Smooth muscle cell (in vitro differentiated cells): ENCODE measurements at regions not wholly inside any gene's neighbourhood (a gene's known extent, or its start where the extent isn't known, plus 50 kb on each side); places are given as distances from the start of the nearest gene placed in this dataset.

Source experiments
- DNase-seq: peaks from one replicate; lab custom pipeline; 2025; ENCODE audit not compliant: unreplicated experiment; lab: John Stamatoyannopoulos, UW
- H2AFZ ChIP-seq: fragments of 200-600 bp; sonication (generic); 2 replicates; pipeline ENCODE4 v1.6.0; 2016; ENCODE audit warnings: antibody characterized with exemption, low read depth, mild to moderate bottlenecking
- H3F3A ChIP-seq: fragments of 200-600 bp; sonication (generic); 2 replicates; pipeline ENCODE4 v1.6.0; 2017; ENCODE audit warnings: antibody characterized with exemption, low read depth
- H3K27ac ChIP-seq: fragments of 200-600 bp; sonication (generic); 2 replicates; pipeline ENCODE4 v1.5.1; 2016; ENCODE audit warnings: low read depth, mild to moderate bottlenecking
- H3K27me3 ChIP-seq: fragments of 200-600 bp; sonication (generic); 2 replicates; pipeline ENCODE4 v1.6.1; 2016; ENCODE audit warnings: low read depth, mild to moderate bottlenecking
- H3K36me3 ChIP-seq: fragments of 200-600 bp; sonication (generic); 2 replicates; pipeline ENCODE4 v1.5.1; 2016; ENCODE audit warnings: low read depth
- H3K4me1 ChIP-seq: fragments of 200-600 bp; sonication (generic); 2 replicates; pipeline ENCODE4 v1.5.1; 2016; ENCODE audit warnings: low read depth
- H3K4me2 ChIP-seq: fragments of 200-600 bp; sonication (generic); 2 replicates; pipeline ENCODE4 v1.6.0; 2016; ENCODE audit warnings: mild to moderate bottlenecking
- H3K4me3 ChIP-seq: fragments of 200-600 bp; sonication (generic); 2 replicates; pipeline ENCODE4 v1.5.1; 2016; ENCODE audit warnings: mild to moderate bottlenecking
- H3K79me2 ChIP-seq: fragments of 200-600 bp; sonication (generic); 2 replicates; pipeline ENCODE4 v1.6.0; 2016; ENCODE audit warnings: low read depth, mild to moderate bottlenecking
- H3K9ac ChIP-seq: fragments of 200-600 bp; sonication (generic); 2 replicates; pipeline ENCODE4 v1.6.0; 2016; ENCODE audit warnings: low read depth
- H3K9me3 ChIP-seq: fragments of 200-600 bp; sonication (generic); replicated peaks from 2 replicates; pipeline ENCODE4 v1.5.1; 2016; ENCODE audit warnings: low read depth
- H4K20me1 ChIP-seq: fragments of 200-600 bp; sonication (generic); 2 replicates; pipeline ENCODE4 v1.6.0; 2016; ENCODE audit warnings: low read depth
- CTCF ChIP-seq: fragments of 200-600 bp; sonication (generic); IDR thresholded peaks from 2 replicates; pipeline ENCODE4 v1.5.1; 2017; ENCODE audit warnings: borderline replicate concordance, mild to moderate bottlenecking, antibody characterized with exemption; ENCODE audit not compliant: insufficient read depth, poor library complexity, severe bottlenecking
- WGBS: methylation state at CpG from one replicate; pipeline ENCODE4 v1.1.7; 2016; ENCODE audit warnings: low lambda C conversion rate; 5-methylcytosine and 5-hydroxymethylcytosine counted together

GRCh38 chrX:150038315-150038714 is 100.0 kb upstream of the EOLA2 start:
- Histone ChIP-seq H3K36me3 (no peaks in the 10 kb centered on the region), H3K79me2 (no peaks in the 10 kb centered on the region), H3K9me3 (peaks cover 12% of the 10 kb centered on the region), H3K4me2 (no peak overlapping the region), H3K4me1 (peaks cover 3% of the 10 kb centered on the region), H3K27ac (peak overlapping the region; percentile 10), H3K27me3 (no peaks in the 10 kb centered on the region), H3F3A (no peaks in the 10 kb centered on the region), H3K9ac (no peak overlapping the region), H2AFZ (no peak overlapping the region), H4K20me1 (no peaks in the 10 kb centered on the region), H3K4me3 (no peak overlapping the region)
- no peak for DNase-seq
- 51% methylated on average over 3 of the region's 3 CpGs for WGBS
- TF ChIP-seq CTCF = no peak

- 44% methylated on average over 1 of the region's 1 CpG for WGBS
- Histone ChIP-seq H3K4me2 (no peak overlapping the region), H3K27ac (peak overlapping the region; percentile 10)
Observed at GRCh38 chrX:150038986-150039599, 100.8 kb upstream of the EOLA2 start.

GRCh38 chrX:150041208-150041607 is 102.9 kb upstream of the EOLA2 start:
- Histone ChIP-seq H3K36me3 (no peaks in the 10 kb centered on the region), H3K4me2 (no peak overlapping the region), H3F3A (no peaks in the 10 kb centered on the region), H3K27ac (no peak overlapping the region), H3K27me3 (no peaks in the 10 kb centered on the region), H3K4me3 (no peak overlapping the region), H3K9me3 (peaks cover 6% of the 10 kb centered on the region), H4K20me1 (no peaks in the 10 kb centered on the region), H3K4me1 (peaks cover 3% of the 10 kb centered on the region), H2AFZ (no peak overlapping the region), H3K79me2 (no peaks in the 10 kb centered on the region), H3K9ac (no peak overlapping the region)
- no peak for DNase-seq
- TF ChIP-seq CTCF = no peak
- WGBS = 82% methylated on average over 2 of the region's 2 CpGs

More at GRCh38 chrX:150038986-150039599, 100.8 kb upstream of the EOLA2 start:
- Histone ChIP-seq H3K9me3 (peaks cover 14% of the 10 kb centered on the region), H3K9ac (no peak overlapping the region), H3K79me2 (no peaks in the 10 kb centered on the region), H3K27me3 (no peaks in the 10 kb centered on the region), H2AFZ (no peak overlapping the region), H3K4me3 (no peak overlapping the region), H4K20me1 (no peaks in the 10 kb centered on the region), H3K4me1 (peaks cover 3% of the 10 kb centered on the region), H3K36me3 (no peaks in the 10 kb centered on the region), H3F3A (no peaks in the 10 kb centered on the region)
- DNase-seq = no peak
- no peak for TF ChIP-seq CTCF

GRCh38 chrX:150044556-150044955 is 106.3 kb upstream of the EOLA2 start:
- Histone ChIP-seq H4K20me1 (no peaks in the 10 kb centered on the region), H3K4me2 (no peak overlapping the region), H3K27me3 (no peaks in the 10 kb centered on the region), H3K9ac (no peak overlapping the region), H3K27ac (no peak overlapping the region), H3K4me1 (no peaks in the 10 kb centered on the region), H3K79me2 (no peaks in the 10 kb centered on the region), H3F3A (no peaks in the 10 kb centered on the region), H2AFZ (no peak overlapping the region), H3K9me3 (peaks cover 6% of the 10 kb centered on the region), H3K4me3 (no peak overlapping the region), H3K36me3 (no peaks in the 10 kb centered on the region)
- 25% methylated on average over 2 of the region's 2 CpGs for WGBS
- no peak for TF ChIP-seq CTCF
- DNase-seq = no peak
